Body of pancreas (tissue), 4 donors: ENCODE measurements at regions not wholly inside any gene's neighbourhood (a gene's known extent, or its start where the extent isn't known, plus 50 kb on each side); places are given as distances from the start of the nearest gene placed in this dataset.

ENCODE experiments used
- CTCF ChIP-seq, 7 experiments: fragments of 450-650 bp in 4 of 7; fragments of 200-600 bp in 3 of 7; sonication (generic) in 3 of 7; IDR thresholded peaks; one replicate each; pipeline ENCODE4 v1.5.1; 2016 to 2019; ENCODE audit warnings: antibody characterized with exemption in 7 of 7
- POLR2A ChIP-seq, 3 donors: fragments of 450-650 bp; IDR thresholded peaks; one replicate each; pipeline ENCODE4 v1.6.1; 2016; ENCODE audit warnings: antibody characterized with exemption in 3 of 3, mild to moderate bottlenecking in 2 of 3

DNA sequence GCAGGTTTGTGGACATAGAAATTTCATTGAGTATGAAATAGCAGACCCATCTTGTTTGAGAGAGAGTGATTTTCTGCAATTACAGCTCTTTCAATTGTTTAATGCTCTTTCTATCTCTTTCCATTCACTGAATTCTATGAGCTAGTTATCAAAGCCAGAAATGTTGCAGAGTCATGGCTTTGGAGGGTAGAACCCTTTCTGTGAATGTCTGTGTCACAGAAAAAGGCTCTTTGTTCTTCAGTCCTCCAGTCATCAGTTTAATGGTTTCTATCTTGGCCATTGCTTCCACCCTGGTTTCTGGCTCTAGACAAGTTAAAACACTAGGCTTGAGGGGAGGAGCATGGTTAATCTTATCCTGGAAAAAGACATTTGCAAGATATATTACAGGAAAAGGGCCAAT lies 655.0 kb downstream of the STK39 start:
- TF ChIP-seq CTCF (IDR thresholded peaks at IDR 0.05): no peak
- TF ChIP-seq POLR2A (IDR thresholded peaks at IDR 0.05): no peak
